H7 (cell line): ENCODE measurements at regions not wholly inside any gene's neighbourhood (a gene's known extent, or its start where the extent isn't known, plus 50 kb on each side); places are given as distances from the start of the nearest gene placed in this dataset.
"Not testable (repeated sequence)": the region's sequence is repeated elsewhere in the genome, so short reads cannot be mapped to it uniquely, and the experiment has no call there.

Experiments used
- DNase-seq: peaks from one replicate; pipeline ENCODE4 v3.0.0; 2012
- H3K27me3 ChIP-seq: 2 replicates; pipeline ENCODE4 v1.6.0; 2011; ENCODE audit warnings: mild to moderate bottlenecking, low read length; ENCODE audit not compliant: control insufficient read depth, insufficient read depth
- H3K36me3 ChIP-seq: replicated peaks from 2 replicates; pipeline ENCODE4 v1.5.1; 2011; ENCODE audit warnings: low read length; ENCODE audit not compliant: control insufficient read depth, insufficient read depth
- H3K4me3 ChIP-seq: 2 replicates; pipeline ENCODE4 v1.5.1; 2011; ENCODE audit warnings: low read depth, mild to moderate bottlenecking, control low read depth, low read length, moderate library complexity; ENCODE audit not compliant: insufficient read depth

GRCh38 chr1:102365071-102365470 lies 368.3 kb upstream of the OLFM3 start:
- no peaks in the 10 kb centered on the region for H3K36me3 ChIP-seq
- DNase-seq = no peak
- no peak overlapping the region for H3K4me3 ChIP-seq
- H3K27me3 ChIP-seq = no peaks in the 10 kb centered on the region

DNA sequence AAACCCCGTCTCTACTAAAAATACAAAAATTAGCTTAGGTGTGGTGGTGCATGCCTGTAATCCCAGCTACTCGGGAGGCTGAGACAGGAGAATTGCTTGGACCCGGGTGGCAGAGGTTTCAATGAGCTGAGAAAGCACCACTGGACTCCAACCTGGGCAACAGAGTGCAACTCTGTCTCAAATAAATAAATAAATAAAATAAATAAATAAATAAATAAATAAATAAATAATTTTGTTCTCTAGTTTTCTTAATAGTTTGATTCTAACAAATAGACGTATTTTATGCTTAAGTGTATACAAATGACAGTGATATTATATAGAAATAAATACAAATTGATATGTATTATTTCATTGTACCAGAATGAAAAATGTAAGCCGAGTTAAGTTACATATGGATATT lies 339.9 kb upstream of the OLFM3 start:
- Histone ChIP-seq H3K36me3 (no peaks in the 10 kb centered on the region), H3K4me3 (no peak overlapping the region), H3K27me3 (no peaks in the 10 kb centered on the region)
- no peak for DNase-seq

DNA sequence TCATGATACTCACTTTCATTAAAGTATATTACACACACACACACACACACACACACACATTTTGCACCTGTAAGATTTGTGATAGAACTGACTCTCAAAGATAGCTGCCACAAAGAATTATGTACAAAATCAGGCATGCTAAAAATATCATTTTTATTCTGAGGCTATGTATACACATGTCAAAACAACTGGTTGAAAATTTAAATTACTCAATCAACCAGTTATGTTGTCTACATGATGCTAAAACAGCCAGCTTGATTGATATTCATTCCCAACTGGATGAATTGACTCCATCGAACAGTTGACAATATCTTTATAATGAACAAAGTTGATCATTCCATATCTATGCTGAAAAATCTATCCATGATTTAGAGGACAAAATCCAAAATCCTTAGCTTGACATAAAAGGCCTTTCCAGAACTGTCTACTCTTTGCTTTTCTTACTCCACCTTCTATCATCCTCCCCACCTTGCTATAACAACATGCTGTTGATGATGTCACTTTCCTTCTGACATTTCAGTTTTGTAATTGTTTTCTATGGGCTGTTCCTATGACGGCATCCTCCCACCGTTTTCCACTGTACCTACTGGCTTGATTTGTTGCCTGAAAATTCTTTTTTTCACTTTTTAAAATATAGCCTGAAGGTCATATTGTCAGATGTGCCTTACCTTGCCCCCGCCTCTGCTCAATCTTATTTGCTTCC lies 321.5 kb upstream of the OLFM3 start:
- Histone ChIP-seq H3K27me3 (no peaks in the 10 kb centered on the region), H3K36me3 (no peaks in the 10 kb centered on the region), H3K4me3 (no peak overlapping the region)
- DNase-seq = no peak

GRCh38 chr1:102315096-102315495 lies 318.4 kb upstream of the OLFM3 start:
- DNase-seq = no peak
- Histone ChIP-seq H3K4me3 (no peak overlapping the region), H3K27me3 (no peaks in the 10 kb centered on the region), H3K36me3 (no peaks in the 10 kb centered on the region)

- DNase-seq = no peak
- H3K36me3 ChIP-seq = no peaks in the 10 kb centered on the region
- H3K27me3 ChIP-seq = no peaks in the 10 kb centered on the region
- no peak overlapping the region for H3K4me3 ChIP-seq
These were observed 299.4 kb upstream of the OLFM3 start for GRCh38 chr1:102296116-102296515.

DNA sequence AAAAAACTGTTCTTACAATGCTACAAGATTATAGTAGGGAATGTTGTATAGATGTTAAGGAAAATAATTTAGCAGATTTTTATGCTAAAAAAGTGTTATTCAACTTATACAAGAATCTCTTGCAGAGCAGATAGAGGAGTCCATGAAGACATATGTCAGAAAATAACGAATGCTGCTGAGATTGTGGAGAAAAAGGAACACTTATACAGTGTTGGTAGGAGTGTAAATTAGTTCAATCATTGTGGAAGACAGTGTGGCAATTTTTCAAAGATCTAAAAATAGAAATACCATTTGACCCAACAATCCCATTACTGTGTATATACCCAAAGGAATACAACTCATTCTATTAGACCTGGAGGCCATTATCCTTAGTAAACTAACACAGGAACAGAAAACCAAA lies 286.2 kb upstream of the OLFM3 start:
- H3K36me3 ChIP-seq = no peaks in the 10 kb centered on the region
- H3K27me3 ChIP-seq = no peaks in the 10 kb centered on the region
- DNase-seq = no peak
- no peak overlapping the region for H3K4me3 ChIP-seq

DNA sequence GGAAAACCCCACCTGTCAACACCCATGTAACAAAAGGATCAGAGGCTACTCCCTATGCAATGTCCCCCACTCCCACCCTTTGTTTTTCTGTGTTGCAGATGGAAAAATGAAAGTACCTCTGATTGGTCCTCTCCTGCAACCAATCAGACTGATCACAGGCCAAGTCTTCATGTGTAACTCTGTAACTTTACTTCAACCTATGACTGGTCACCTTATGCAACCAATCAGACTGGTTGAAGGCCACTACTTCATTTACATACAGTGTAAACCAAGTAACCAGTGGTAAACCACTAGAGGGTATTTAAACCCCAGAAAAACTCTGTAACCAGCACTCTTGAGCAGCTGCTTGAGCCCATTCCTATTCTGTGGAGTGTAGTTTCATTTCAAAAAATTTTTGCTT lies 266.3 kb upstream of the OLFM3 start:
- H3K27me3 ChIP-seq = no peaks in the 10 kb centered on the region
- no peak for DNase-seq
- H3K4me3 ChIP-seq = no peak overlapping the region
- no peaks in the 10 kb centered on the region for H3K36me3 ChIP-seq

- no peaks in the 10 kb centered on the region for H3K27me3 ChIP-seq
- no peak for DNase-seq
- H3K36me3 ChIP-seq = no peaks in the 10 kb centered on the region
- H3K4me3 ChIP-seq = no peak overlapping the region
These were observed 256.2 kb upstream of the OLFM3 start for GRCh38 chr1:102252731-102253505.

DNA sequence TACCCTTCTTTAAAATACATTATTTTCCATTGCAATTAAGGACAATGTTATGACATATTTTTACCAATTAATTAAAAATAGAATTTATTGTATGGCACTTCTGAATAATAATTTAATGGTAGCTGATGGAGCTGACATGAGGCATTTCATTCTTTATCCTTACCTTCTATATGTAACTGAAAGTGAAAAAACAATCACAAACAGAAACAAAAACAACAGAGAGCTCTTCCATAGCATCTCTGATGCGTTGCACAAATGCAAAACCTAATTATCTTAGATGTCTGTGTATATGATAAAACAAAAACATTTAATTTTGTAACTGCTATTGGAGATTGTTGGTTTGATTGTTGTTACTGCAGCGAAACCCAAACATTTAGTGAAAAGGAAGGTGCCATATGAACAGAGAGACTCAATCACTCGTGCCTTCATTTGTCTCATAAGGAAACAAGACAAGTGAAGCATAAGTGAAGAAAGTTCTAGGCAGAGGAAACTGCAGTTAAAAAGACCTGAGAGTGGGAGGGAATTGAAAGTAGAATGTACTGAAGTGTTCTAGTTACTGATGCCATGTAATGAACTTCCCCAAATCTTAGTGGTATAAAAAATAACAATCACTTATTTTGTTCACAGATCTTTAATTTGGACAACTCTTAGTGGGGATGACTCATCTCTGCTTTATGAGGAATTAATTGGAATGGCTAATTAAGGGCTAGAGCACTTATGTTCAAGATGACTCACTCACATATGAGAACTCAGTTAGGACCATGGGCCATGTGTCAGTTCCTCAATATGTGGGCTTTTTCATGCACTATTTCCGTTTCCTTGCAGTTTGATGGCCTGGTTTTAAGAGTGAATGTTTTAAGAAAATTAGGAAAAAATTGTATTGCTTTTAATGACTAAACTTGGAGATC lies 245.0 kb upstream of the OLFM3 start:
- Histone ChIP-seq H3K27me3 (no peaks in the 10 kb centered on the region), H3K4me3 (no peak overlapping the region), H3K36me3 (no peaks in the 10 kb centered on the region)
- DNase-seq = no peak

- H3K27me3 ChIP-seq = no peaks in the 10 kb centered on the region
- no peak for DNase-seq
- no peaks in the 10 kb centered on the region for H3K36me3 ChIP-seq
- no peak overlapping the region for H3K4me3 ChIP-seq
These were observed 242.5 kb upstream of the OLFM3 start for GRCh38 chr1:102239247-102239646.

GRCh38 chr1:102234753-102235359 lies 238.1 kb upstream of the OLFM3 start:
- H3K36me3 ChIP-seq = no peaks in the 10 kb centered on the region
- H3K4me3 ChIP-seq = no peak overlapping the region
- no peak for DNase-seq
- H3K27me3 ChIP-seq = no peaks in the 10 kb centered on the region

DNA sequence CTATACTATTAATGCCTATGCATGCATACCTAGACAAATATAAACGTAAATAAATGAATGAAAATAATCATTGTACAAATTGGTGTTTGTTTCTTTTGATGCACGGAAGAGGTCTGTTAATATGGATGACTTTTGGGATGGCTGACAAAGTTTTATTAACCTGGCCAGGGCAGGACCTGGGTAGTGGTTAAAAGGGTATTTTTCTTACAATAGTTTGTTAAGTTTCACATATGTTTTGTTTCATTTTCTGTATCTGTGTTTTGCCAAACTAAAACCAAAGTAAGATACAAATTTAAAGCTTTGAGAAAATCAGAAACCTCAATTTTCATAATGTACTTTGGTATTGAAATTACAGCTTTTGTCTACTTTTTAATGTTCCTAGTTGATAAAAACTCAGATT lies 222.7 kb upstream of the OLFM3 start:
- H3K36me3 ChIP-seq = no peaks in the 10 kb centered on the region
- no peak overlapping the region for H3K4me3 ChIP-seq
- no peak for DNase-seq
- no peaks in the 10 kb centered on the region for H3K27me3 ChIP-seq

DNA sequence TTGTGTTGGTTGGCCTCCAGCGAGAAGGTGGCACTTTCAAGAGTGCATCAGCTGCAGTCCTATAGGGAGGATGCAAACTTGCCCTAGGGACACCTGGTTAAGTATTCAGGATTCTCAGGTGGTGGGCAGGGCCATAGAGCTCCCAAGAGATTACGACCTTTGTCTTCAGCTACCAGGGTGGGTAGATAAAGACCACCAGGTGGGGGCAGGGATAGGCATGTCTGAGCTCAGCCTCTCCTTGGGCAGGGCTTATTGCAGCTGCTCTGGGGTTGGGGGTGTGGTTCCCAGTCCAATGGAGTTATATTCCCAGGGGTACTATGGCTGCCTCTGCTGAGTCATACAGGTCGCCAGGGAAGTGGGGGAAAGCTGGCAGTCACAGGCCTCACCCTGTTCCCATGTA lies 214.2 kb upstream of the OLFM3 start:
- H3K36me3 ChIP-seq, H3K4me3 ChIP-seq, DNase-seq, H3K27me3 ChIP-seq: not testable (repeated sequence)

- DNase-seq = peak; percentile 5
- H3K36me3 ChIP-seq = no peaks in the 10 kb centered on the region
- H3K4me3 ChIP-seq = no peak overlapping the region
- no peaks in the 10 kb centered on the region for H3K27me3 ChIP-seq
These were observed 195.0 kb upstream of the OLFM3 start for GRCh38 chr1:102191723-102192122.
